ENCODE measurements at regions not wholly inside any gene's neighbourhood (a gene's known extent, or its start where the extent isn't known, plus 50 kb on each side); places are given as distances from the start of the nearest gene placed in this dataset.
"Not testable (repeated sequence)": the region's sequence is repeated elsewhere in the genome, so short reads cannot be mapped to it uniquely, and the experiment has no call there.

DNA sequence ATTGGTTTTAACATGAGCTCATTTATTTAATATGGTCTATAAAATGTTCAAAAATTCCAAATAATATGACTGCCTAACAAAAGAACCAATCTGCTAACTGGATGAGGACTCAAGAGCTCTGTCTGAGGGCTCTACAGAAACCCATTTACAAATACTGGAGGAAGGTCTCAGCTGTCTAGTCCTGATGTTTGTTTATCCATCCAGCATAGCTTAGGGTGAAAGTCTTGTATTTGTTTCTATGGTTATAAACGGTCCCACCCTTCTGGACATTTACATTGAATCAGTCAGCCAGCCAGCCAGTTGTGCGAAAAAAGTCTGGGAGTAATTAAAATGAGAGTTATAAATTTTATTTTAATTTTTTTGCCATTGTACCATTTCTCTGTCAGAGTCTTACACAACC, 220.7 kb downstream of the BMP4 start:
- no peak for DNase-seq

DNA sequence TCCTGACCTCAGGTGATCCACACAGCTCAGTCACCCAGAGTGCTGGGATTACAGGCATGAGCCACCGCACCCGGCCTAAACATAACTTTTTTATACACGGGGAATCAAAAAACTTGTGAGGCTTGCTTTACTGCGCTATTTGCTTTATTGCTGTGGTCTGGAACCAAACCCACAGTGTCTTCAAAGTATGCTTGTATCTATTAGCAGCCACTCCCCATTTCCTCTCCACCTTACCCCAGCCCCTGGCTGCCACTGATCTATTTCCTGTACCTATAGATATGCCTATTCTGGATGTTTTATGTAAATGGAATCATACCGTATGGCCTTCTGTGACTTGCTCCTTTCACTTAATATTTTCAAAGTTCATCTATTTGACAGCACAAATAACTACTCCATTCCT, 233.4 kb downstream of the BMP4 start:
- DNase-seq: no peak

DNA sequence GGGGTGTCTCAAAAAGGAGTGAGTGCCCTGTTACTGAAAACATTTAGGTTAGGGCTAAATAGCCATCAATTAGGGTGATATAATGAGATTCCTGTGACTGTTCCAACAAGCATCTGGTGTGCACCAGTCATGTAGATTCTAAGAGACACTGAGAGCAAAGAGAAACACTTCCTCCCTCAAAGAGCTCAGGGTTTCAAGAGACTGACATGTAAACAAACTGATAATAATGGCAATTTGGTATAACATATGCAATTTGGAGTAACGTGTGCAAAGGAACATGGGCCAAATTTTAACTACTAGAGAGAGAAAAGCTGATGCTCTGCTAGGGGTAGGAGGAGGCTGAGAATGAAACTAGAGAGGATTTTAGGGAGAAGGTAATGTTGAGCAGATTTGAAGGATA, 237.1 kb downstream of the BMP4 start:
- no peak for DNase-seq

DNA sequence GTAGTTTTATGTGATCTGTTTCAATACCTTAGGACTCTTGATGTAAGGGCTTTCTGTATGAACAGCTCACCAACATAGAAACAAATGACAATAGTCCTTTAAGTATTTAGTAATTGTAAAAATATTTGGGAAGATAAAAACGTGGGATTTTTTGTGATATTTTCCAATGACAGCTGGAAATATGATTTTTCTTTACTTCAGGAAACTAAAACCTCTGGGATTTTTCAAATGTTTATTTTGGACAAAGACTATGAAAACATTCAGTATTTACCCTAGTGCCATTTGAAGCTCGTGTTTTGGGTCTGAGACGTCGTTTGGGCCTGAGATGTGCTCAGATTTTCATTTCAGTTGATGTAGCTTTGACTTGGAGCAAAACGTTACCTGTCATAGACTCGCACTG, 240.0 kb downstream of the BMP4 start:
- DNase-seq: no peak

DNA sequence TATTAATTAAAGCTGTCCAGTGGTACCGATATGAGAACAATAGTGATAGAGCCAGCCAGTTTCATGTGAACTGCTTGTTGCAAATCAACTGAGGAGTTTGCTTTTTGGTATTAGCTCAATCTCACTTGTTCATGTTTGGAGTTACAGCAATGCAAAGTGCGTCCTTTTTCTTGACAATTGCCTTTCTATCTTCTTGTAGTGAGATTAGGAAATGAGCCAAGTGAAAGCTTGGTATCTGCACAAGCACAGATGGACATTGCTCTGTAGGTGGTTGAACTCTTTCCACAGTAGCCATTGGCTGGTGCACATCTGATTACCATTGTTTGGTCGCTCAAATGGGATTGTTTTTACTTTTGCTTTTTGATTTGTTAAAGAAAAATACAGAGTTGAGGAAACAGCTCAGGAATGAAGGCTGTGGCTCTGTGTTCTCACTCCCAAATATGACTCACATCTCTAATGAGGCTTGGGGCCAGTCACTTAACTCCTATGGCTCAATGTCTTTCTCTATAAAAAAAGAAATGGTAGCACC, 241.4 kb downstream of the BMP4 start:
- no peak for DNase-seq

DNA sequence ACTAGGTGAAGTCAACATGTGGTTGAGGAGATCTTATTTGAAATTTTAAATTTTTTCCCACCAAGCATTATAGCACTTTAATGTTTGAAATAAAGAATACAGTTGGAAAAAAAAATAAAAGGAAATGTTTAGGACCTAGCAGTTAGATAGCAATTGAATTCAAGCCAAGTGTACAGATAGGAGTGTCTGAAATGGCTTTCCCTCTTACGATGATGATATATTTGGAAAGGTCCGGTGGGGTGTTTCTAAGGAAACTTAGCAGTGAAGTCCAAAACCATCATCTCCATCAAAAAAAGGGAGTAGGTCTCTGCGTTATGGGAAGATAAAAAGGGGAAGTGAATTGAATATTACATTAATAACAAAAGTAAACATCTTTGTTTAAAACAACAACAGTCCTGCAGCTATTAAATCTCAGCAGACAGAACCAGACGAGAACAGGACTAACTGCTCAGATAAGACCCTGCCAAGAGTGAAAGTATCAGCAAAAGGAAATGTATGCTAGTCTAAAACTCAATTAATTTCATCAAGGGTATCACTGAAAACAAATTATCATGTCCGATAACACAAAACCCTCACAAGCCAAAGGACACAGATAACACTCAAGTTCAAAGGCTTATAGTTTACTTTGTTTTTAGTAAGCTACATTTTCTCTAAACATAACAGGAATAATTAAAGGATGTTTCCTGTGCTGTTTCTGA, 242.0 kb downstream of the BMP4 start:
- DNase-seq: no peak

DNA sequence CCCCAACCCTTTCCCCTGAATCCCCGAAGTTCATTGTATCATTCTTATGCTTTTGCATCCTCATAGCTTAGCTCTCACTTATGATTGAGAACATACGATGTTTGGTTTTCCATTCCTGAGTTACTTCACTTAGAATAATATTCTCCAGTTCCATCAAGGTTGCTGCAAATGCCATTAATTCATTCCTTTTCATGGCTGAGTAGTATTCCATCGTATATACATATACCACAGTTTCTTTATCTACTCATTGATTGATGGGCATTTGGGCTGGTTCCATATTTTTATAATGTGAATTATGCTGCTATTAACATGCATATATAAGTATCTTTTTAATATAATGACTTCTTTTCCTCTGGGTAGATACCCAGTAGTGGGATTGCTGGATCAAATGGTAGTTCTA, 243.7 kb downstream of the BMP4 start:
- DNase-seq: not testable (repeated sequence)

DNA sequence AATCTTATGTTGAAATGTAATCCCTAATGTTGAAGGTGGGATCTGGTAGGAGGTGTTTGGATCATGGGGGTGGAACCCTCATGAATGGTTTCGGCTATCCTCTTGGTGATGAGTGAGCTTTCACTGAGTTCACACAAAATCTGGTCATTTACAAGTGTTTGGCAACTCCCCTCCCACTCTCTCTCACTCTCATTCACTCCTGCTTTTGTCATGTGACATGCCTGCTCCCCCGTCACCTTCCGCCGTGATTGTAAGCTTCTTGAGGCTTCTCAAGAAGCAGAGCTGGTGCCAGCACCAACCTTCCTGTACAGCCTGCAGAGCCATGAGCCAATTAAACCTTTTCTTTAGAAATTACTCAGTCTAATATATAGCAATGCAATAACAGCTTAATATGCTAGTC, 245.4 kb downstream of the BMP4 start:
- no peak for DNase-seq

DNA sequence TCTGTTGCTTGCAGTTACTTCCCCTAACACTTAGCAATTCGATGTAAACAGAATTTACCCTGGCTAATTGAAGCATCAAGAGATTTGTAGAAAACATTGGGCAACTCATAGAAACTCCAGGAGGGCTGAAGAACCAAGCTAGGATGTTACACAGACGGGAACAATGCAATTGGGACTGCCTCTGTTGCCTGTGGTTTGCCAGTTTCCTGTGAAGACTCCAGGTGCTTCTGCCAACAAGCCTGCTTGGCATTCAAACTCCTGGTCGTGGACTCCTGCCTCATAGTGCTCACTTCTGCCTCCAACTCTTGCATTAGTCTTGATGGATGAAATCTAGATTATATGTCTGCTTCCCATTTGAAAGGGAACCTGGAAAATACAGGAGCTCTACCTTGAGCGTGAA, 246.0 kb downstream of the BMP4 start:
- no peak for DNase-seq

DNA sequence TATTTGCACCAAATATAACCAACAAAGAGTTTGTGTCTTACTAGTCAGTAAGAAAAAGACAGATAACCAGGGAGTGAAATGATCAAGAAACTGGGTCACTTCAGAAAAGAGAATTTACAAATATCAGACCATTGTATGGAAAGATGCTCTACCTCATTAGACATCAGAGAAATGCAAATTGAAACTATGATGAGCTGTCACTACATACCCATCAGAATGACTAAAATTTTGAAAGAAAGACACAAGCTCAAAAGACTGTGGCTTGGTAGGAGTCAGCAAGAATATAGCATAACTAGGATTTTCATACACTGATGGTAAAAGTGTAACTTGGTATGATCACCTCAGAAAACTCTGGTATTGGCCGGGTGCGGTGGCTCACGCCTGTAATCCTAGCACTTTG, 247.2 kb downstream of the BMP4 start:
- no peak for DNase-seq

DNA sequence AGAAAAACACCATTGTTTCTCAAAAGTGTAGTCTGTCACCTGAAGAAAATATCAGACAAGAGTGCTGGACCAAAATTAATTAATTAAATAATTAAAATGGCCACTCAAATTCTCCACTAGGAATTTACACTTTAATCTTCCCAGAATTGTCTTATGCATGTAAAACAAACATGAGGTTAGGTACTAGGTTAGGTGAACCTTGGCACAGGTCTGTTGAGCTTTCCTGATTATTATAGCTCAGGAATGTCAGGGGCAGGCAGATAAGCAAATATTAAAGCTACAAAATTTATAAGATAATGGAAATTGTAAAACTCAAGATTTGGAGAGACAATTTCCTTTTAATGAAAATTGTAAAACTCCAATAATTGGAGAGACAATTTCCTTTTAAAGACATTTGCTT, 253.2 kb downstream of the BMP4 start:
- DNase-seq: no peak

DNA sequence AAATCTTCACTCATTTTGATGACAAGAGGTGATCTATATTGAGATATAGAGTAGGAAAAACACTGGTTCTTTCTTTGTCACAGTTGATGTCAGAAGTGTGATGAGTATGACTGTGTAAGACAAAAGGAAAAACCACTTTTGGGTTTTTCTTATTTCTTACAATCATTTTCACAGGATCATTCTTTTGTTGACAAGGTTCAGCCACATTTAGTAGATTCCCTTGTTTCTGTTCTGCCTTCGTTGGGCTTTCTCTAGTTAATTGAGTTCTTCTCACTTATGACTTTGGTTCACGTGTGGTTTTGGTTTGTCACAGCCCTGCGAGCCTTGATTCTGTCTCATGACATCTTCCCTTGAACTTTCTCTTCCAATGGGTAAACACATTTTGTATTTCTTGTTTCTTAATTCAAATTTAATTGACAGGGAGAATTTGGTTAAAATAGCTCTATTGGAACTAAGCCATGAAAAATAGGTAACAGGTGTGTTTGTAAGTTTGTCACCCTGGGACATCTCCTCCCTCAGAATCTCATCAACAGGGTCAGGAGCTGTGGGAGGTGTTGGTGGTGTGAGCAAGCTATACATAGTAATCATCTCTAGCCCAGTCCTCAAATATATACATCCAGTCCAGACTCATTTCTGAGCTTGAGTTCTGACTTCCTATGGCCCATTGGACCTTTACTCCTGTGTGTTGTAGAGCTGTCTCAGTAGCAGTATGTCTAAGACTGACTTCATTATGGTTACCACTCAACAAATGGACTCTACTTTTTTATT, 255.3 kb downstream of the BMP4 start:
- no peak for DNase-seq

DNA sequence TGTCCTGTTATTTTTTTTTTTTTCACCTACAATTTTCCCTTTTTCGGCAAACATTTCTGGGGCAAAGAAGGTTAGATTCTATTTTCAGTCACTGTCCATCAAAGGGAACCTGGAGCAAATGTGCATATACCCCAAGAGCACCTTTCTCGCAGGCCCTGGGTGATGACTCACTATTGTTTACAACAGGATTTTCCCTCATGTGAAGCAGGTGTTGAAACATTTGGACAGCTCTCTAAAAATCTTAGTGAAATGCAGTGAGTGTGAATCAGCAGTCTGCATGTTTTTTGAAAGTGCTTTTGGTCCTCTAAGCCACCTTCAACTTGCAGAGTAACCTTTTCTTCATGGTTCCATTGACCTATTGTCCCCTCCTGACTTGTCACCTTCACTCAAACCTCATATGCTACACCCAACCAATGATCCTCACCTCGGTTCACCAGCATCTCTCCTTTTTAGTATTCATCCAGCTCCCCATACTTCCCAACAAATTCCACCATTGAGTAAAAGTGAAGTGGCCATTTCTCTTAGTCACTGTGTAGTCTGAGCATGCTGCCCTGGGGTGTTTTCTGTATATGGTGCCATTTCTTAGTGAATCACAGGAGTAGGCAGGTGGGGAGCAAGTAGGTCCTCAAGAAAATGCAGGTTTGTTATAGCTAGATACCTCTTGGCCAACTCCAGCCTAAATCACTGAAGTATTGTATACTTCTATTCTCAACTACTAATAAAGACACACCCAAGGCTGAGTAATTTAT, 260.2 kb downstream of the BMP4 start:
- DNase-seq: peak; percentile 24

DNA sequence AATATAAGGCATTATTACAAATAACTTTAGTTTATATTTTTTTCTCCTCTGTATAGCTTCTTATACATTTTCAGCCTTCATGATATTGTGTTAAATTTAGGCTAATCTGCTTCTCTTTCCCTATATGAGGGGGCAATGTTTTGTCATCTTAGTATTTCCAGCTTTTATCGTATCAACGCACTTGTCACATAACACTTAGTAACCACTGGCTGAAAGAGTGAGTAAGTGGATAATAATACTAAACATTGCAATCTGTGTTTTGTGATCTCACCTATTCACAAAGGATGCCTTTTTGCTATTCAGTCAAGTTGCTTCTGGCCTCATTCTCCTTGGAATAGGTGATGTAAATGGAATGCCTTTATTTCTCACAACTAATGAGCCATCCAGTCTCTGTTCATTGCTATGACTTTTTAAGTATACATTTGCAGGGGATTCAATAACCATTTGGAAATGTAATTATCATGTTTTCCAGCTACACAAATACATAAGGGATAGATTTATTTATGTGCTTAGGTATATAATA, 260.9 kb downstream of the BMP4 start:
- no peak for DNase-seq

DNA sequence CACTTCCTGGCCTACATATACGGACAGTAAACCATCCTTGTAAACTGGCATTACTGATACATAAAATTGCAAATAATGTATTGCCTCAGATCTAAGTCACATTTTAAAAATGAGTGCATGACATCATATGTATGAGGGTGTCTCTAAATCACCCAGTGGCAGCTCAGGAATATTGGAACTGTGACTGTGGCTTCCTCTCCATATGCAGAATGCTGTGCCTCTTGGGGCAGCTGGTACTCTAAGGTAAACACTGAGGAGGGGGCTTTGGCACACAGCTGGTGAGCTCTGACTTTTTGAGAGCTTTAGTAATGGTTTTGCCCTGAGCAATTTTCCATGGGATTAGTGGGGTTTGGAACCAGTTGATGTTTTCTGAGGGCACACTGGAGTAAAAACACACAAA, 263.7 kb downstream of the BMP4 start:
- peak; percentile 94 for DNase-seq

DNA sequence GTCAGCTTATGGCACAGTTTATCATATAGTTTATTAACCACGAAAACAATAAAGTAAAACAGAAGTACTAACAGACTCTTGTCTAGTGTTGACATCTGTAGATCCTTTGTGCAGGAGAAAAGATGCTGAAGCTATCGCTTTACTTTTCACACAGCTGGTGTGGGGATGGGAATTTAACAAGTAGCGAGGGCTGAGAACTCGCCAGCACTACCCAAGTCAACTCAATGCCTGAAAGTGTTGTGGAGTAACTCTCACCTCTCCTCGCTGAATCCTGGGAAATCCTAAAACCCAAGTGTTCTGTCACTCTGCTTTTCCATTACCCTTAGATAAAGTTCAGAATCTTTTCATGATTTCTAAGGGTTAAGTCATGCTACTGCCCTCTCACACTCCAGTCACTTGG, 264.2 kb downstream of the BMP4 start:
- peak; percentile 34 for DNase-seq

DNA sequence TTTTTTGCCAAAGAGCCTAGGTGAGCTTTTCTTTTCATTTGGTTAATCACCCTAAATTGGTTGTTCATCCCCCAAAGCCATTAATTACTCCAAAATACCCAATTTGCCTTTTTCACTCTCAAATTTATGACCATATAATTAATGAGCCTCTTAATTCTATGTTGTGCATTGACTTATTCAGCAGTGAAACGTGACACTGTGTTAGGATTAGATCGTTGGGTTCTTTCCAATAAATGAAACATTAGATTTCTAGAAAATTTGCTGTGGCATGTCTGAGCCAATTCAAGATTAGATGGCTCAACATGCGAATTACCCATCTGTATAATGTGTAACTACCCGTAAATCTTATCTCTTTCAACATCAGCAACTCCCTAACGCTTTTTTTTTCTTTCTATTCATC, 273.4 kb downstream of the BMP4 start:
- DNase-seq: peak; percentile 75

DNA sequence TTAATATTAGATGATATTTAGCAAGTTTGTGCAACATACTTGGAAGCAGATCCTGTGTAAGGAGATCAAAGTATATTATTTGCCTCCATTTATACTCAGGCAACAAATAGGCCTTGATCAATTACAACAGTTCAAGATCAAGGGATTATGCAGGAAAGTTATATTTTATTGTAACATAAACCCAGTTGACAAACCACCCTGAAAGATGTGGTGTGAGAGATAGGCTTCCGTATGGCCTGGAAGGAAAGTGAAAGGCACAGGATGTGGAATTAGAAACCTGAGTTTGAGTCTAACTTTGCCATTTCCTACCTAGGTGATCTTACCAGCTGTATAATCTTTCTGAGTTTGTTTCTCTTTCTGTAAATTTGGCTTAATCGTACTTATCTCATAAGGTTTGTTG, 284.1 kb downstream of the BMP4 start:
- DNase-seq: no peak

DNA sequence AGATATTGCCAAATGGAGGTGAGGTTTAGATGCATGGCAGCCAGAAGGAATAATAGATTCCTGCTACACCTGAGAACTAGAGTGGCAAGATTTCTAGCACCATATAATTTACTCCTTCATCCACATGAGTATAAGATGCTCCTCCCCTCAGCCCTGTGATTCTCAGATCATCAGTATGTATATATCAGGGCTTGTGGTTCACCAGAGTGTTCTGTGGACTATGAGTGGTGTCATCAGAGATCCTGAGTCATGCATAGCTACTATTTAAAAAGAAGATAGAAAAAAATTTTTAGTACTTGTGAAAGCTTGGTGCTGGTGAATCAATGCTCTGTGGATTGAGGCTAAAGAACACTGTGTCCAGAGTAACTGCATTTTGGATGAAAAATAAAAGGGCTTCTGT, 285.9 kb downstream of the BMP4 start:
- DNase-seq: no peak

DNA sequence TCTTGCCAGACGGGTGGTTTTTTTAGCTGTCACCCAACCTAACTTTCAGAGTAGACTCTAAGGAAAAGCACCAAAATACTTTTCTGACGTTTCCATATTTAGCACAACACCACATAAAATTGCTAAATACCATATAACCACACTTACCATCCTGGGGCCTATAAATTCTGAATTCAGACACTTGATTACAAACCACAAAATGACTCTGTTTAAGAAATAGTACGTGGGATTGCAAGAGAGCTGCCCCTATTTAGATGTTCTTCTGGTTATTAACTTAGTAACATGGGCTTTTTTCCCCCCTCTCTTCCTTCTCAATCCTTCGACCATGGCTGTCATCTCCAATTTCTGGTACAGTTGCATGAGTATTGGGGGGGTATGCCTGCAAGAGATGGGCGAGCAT, 287.7 kb downstream of the BMP4 start:
- DNase-seq: no peak

DNA sequence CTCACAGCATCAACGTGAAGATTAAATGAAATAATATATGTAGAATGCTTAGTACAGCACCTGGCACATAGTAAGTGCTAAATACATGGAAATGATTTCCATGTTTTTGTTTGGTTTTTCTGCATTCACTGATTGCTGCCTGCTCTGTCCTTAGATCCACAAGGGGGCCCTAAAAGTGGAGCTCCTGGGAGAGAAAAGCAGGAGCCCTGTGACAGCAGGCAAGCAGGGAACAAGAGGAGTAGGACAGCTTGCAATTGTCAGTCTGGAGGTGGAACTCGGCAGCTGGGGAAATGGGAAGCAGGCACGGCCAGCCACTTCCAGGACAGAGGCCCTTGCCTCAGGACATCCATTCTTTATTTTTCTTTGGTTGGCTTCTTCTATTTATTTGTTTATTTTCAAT, 292.9 kb downstream of the BMP4 start:
- DNase-seq: peak; percentile 84

DNA sequence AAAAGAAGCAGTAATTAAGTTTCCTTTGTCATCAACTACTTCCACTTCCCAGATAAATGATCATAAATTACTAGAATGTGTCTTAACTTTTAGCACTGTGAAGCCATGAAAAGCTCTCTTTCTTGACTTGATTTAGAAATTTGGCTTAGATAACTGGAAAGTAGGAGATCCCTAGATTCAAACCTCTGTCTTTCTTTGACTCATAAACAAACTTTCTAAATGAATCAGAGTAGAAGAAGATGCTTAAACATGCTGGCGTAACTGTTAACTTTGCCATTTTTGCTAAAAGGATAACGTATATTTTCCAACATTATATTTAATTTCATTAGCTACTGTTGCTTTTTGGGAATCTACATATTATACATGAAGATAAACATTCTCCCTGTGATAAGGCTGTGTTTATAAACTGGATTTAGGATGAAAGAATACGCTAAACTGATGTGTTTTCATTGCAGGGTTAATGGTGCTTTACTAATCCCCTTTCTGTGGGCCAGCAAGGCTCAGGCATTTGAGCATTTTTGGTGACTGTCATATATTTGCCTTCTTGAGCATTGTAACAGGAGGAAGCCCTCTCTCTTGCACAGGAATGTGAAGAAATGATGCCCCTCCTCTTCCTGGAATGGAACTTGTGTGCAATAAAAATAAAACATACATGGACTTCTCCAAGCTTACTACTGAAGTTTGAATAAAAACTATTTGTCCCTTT, 301.4 kb downstream of the BMP4 start:
- no peak for DNase-seq

DNA sequence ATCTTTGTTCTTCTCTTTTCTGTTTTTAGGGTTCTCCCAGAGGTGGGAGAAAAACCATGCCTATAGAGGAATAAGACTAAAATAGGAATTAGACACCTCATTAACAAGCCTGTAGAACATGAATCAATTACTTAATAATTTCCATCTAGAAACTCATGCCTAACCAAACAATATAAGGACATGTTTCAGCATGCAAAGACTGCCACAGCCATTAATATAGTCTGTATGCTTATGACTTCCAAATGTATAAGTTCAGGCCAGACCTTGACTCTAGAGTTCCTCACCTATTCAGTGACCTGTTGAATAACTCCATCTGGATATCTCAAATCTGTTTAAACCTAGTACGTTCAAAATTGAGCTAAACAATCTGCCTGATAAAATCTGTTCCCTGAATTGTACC, 304.6 kb downstream of the BMP4 start:
- DNase-seq: no peak
